HL-60 (cell line): ENCODE measurements at regions not wholly inside any gene's neighbourhood (a gene's known extent, or its start where the extent isn't known, plus 50 kb on each side); places are given as distances from the start of the nearest gene placed in this dataset.
"Not testable (repeated sequence)": the region's sequence is repeated elsewhere in the genome, so short reads cannot be mapped to it uniquely, and the experiment has no call there.

Experiments
- DNase-seq, 2 experiments: peaks; one replicate each; pipeline ENCODE4 v3.0.0-alpha.2; 2010 to 2020; ENCODE audit warnings: low read depth in 1 of 2, low spot score in 1 of 2
- H3K27ac ChIP-seq: fragments of 250-450 bp; sonication (Bioruptor Pico); replicated peaks from 2 replicates; pipeline ENCODE4 v1.5.1; 2020; ENCODE audit warnings: mild to moderate bottlenecking, moderate library complexity
- H3K27me3 ChIP-seq: fragments of 250-450 bp; sonication (Bioruptor Pico); 2 replicates; pipeline ENCODE4 v1.5.1; 2021; ENCODE audit warnings: mild to moderate bottlenecking, moderate library complexity; ENCODE audit not compliant: insufficient read depth, poor library complexity, severe bottlenecking
- H3K4me3 ChIP-seq: replicated peaks from 2 replicates; pipeline ENCODE4 v1.5.1; 2011; ENCODE audit warnings: mild to moderate bottlenecking, control low read depth, low read length; ENCODE audit not compliant: insufficient read depth
- CTCF ChIP-seq: IDR thresholded peaks from one replicate; pipeline ENCODE4 v1.5.1; 2011; ENCODE audit warnings: low read length, control low read depth, inconsistent platforms; ENCODE audit not compliant: insufficient read depth
- GABPA ChIP-seq: IDR thresholded peaks from 2 replicates; pipeline ENCODE4 v1.6.1; 2012; ENCODE audit warnings: low read depth
- POLR2AphosphoS5 ChIP-seq: IDR thresholded peaks from 2 replicates; pipeline ENCODE4 v1.6.1; 2012; ENCODE audit warnings: low read depth
- REST ChIP-seq: IDR thresholded peaks from 2 replicates; pipeline ENCODE4 v1.6.1; 2012; ENCODE audit warnings: low read depth; ENCODE audit not compliant: insufficient replicate concordance
- SPI1 ChIP-seq: IDR thresholded peaks from 2 replicates; pipeline ENCODE4 v1.6.1; 2012; ENCODE audit warnings: low read depth, mild to moderate bottlenecking, borderline replicate concordance

DNA sequence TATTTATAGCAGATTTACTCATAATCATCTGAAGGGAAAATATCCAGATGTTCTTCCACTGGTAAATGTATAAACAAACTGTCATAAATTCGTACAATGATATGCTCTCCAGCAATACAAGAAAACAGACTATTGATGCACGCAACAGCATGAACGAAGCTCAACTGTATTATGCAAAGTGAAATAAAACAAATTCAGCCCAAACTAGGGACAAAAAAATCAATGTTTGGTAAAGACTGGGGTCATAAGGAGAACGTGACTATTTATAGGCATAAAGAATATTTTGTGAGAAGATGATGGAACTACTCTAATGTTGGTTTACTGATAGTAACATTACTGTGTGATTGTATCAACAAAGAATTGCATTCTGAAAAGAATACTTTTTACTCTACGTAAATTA is 1276.7 kb upstream of the DDX18 start:
- TF ChIP-seq REST (no peak), GABPA (no peak), CTCF (no peak), POLR2AphosphoS5 (no peak), SPI1 (no peak)
- H3K4me3 ChIP-seq, result no peak overlapping the region
- H3K27me3 ChIP-seq, result no peaks in the 10 kb centered on the region
- no peak for DNase-seq
- H3K27ac ChIP-seq, result no peak overlapping the region

- H3K27ac ChIP-seq, result no peak overlapping the region
- H3K27me3 ChIP-seq, result no peaks in the 10 kb centered on the region
- H3K4me3 ChIP-seq, result no peak overlapping the region
- TF ChIP-seq CTCF, result no peak
- no peak for TF ChIP-seq REST
- no peak for TF ChIP-seq GABPA
- TF ChIP-seq POLR2AphosphoS5, result no peak
- no peak for TF ChIP-seq SPI1
- no peak for DNase-seq
These were observed 1269.0 kb upstream of the DDX18 start for GRCh38 chr2:116545286-116546068.

DNA sequence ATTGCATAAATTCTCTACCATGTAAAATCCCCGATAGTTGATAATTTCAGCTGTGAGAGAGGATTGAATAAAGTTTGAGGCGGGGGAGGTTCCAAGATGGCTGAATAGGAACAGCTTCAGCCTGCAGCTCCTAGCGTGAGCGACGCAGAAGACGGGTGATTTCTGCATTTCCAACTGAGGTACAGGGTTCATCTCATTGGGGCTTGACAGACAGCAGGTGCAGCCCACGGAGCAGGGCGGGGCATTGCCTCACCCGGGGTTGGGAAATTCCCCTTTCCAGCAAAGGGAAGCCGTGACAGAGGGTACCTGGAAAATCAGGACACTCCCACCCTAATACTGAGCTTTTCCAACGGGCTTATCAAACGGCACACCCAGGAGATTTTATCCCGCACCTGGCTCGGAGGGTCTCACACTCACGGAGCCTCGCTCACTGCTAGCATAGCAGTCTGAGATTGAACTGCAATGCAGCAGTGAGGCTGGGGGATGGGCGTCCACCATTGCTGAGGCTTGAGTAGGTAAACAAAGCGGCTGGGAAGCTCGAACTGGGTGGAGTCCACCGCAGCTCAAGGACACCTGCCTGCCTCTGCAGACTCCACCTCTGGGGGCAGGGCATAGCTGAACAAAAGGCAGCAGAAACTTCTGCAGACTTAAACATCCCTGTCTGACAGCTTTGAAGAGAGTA is 1261.6 kb upstream of the DDX18 start:
- not testable (repeated sequence) for H3K4me3 ChIP-seq, DNase-seq, H3K27me3 ChIP-seq, H3K27ac ChIP-seq

GRCh38 chr2:116580209-116580608 is 1234.3 kb upstream of the DDX18 start:
- DNase-seq, result no peak
- no peak overlapping the region for H3K27ac ChIP-seq
- no peak overlapping the region for H3K4me3 ChIP-seq
- no peaks in the 10 kb centered on the region for H3K27me3 ChIP-seq
- TF ChIP-seq POLR2AphosphoS5 (no peak), CTCF (no peak), REST (no peak), SPI1 (no peak)
